HEK293 (cell line): ENCODE measurements at regions not wholly inside any gene's neighbourhood (a gene's known extent, or its start where the extent isn't known, plus 50 kb on each side); places are given as distances from the start of the nearest gene placed in this dataset.

Source experiments
- CTCF ChIA-PET: fragments of 350-600 bp; formaldehyde crosslinking; extraction: SDS; loops from one replicate; lab custom pipeline; 2021; ENCODE audit warnings: antibody characterized with exemption; lab: Yijun Ruan, JAX
- POLR2A ChIA-PET: fragments of 300-600 bp; formaldehyde crosslinking; extraction: SDS; loops from one replicate; lab custom pipeline; 2020; ENCODE audit warnings: antibody characterized with exemption, inconsistent platforms; lab: Yijun Ruan, JAX
- H3K27ac ChIP-seq: fragments of 200-500 bp; sonication (Bioruptor generic); 2 replicates; pipeline ENCODE4 v1.5.1; 2014; ENCODE audit warnings: low read depth, low read length, control low read depth, inconsistent platforms; ENCODE audit errors: extremely low read depth
- H3K36me3 ChIP-seq, 2 experiments: fragments of 200-500 bp in 1 of 2; sonication (Bioruptor generic) in 1 of 2; 1 replicate in 1 of 2; 2 replicates in 1 of 2; pipeline ENCODE4 v1.5.1; 2014 to 2017; ENCODE audit warnings: inconsistent platforms in 2 of 2, low read length in 2 of 2; ENCODE audit not compliant: control insufficient read depth in 2 of 2, insufficient read depth in 1 of 2
- H3K4me1 ChIP-seq: fragments of 200-500 bp; sonication (Bioruptor generic); 2 replicates; pipeline ENCODE4 v1.5.1; 2014; ENCODE audit warnings: mild to moderate bottlenecking, low read length, inconsistent platforms; ENCODE audit not compliant: control insufficient read depth, insufficient read depth
- H3K4me3 ChIP-seq: 2 replicates; pipeline ENCODE4 v1.5.1; 2011; ENCODE audit warnings: low read depth, mild to moderate bottlenecking, control low read depth, low read length, moderate library complexity
- H3K9me3 ChIP-seq: fragments of 200-500 bp; sonication (Bioruptor generic); 2 replicates; pipeline ENCODE4 v1.5.1; 2014; ENCODE audit warnings: low read depth, low read length, inconsistent platforms; ENCODE audit not compliant: control insufficient read depth, insufficient read depth
- KLF1 ChIP-seq: fragments of 450-650 bp; formaldehyde crosslinking; IDR thresholded peaks from 2 replicates; pipeline ENCODE4 v1.5.1; 2016; ENCODE audit warnings: missing biosample characterization, missing genetic modification characterization
- REPIN1 ChIP-seq: fragments of 450-650 bp; formaldehyde crosslinking; IDR thresholded peaks from 2 replicates; pipeline ENCODE4 v1.5.1; 2017; ENCODE audit warnings: missing biosample characterization, missing genetic modification characterization, low read depth
- TRIM28 ChIP-seq: IDR thresholded peaks from 2 replicates; pipeline ENCODE4 v1.6.1; 2011; ENCODE audit warnings: low read length, control low read depth, borderline replicate concordance
- TSHZ1 ChIP-seq: fragments of 450-650 bp; formaldehyde crosslinking; IDR thresholded peaks from 2 replicates; pipeline ENCODE4 v1.5.1; 2016; ENCODE audit warnings: missing biosample characterization, missing genetic modification characterization, borderline replicate concordance
- ZBTB6 ChIP-seq: fragments of 450-650 bp; formaldehyde crosslinking; IDR thresholded peaks from 2 replicates; pipeline ENCODE4 v1.5.1; 2017; ENCODE audit warnings: missing biosample characterization, missing genetic modification characterization
- ZNF132 ChIP-seq: fragments of 450-650 bp; formaldehyde crosslinking; IDR thresholded peaks from 2 replicates; pipeline ENCODE4 v1.5.1; 2017; ENCODE audit warnings: missing biosample characterization, missing genetic modification characterization, borderline replicate concordance
- ZNF148 ChIP-seq: fragments of 450-650 bp; formaldehyde crosslinking; IDR thresholded peaks from 2 replicates; pipeline ENCODE4 v1.5.0; 2017; ENCODE audit warnings: missing biosample characterization, missing genetic modification characterization, borderline replicate concordance
- ZNF157 ChIP-seq: fragments of 450-650 bp; formaldehyde crosslinking; IDR thresholded peaks from 2 replicates; pipeline ENCODE4 v1.5.1; 2016; ENCODE audit warnings: missing biosample characterization, missing genetic modification characterization
- ZNF202 ChIP-seq: fragments of 450-650 bp; formaldehyde crosslinking; IDR thresholded peaks from 2 replicates; pipeline ENCODE4 v1.5.1; 2016; ENCODE audit warnings: missing biosample characterization, missing genetic modification characterization, borderline replicate concordance
- ZNF211 ChIP-seq: fragments of 450-650 bp; formaldehyde crosslinking; IDR thresholded peaks from 2 replicates; pipeline ENCODE4 v1.5.1; 2016; ENCODE audit warnings: low read depth, missing biosample characterization, missing genetic modification characterization
- ZNF350 ChIP-seq: fragments of 450-650 bp; formaldehyde crosslinking; IDR thresholded peaks from 2 replicates; pipeline ENCODE4 v1.5.0; 2017; ENCODE audit warnings: missing biosample characterization, mild to moderate bottlenecking, missing genetic modification characterization
- ZNF394 ChIP-seq: fragments of 450-650 bp; formaldehyde crosslinking; IDR thresholded peaks from 2 replicates; pipeline ENCODE4 v1.5.1; 2016; ENCODE audit warnings: missing biosample characterization, missing genetic modification characterization, mild to moderate bottlenecking, moderate library complexity, borderline replicate concordance
- ZNF449 ChIP-seq: fragments of 450-650 bp; formaldehyde crosslinking; IDR thresholded peaks from 2 replicates; pipeline ENCODE4 v1.5.1; 2017; ENCODE audit warnings: missing biosample characterization, mild to moderate bottlenecking, missing genetic modification characterization, moderate library complexity
- ZNF529 ChIP-seq: fragments of 450-650 bp; formaldehyde crosslinking; IDR thresholded peaks from 2 replicates; pipeline ENCODE4 v1.5.1; 2017; ENCODE audit warnings: missing genetic modification characterization, missing biosample characterization; ENCODE audit not compliant: insufficient replicate concordance
- ZNF621 ChIP-seq: fragments of 450-650 bp; formaldehyde crosslinking; IDR thresholded peaks from 2 replicates; pipeline ENCODE4 v1.5.1; 2017; ENCODE audit warnings: missing biosample characterization, missing genetic modification characterization
- ZNF843 ChIP-seq: fragments of 450-650 bp; formaldehyde crosslinking; IDR thresholded peaks from 2 replicates; pipeline ENCODE4 v1.5.1; 2016; ENCODE audit warnings: missing biosample characterization, missing genetic modification characterization
- TF ChIP-seq, protein P1 (sequence below): fragments of 450-650 bp; IDR thresholded peaks from 2 replicates; pipeline ENCODE4 v1.5.1; 2018; ENCODE audit warnings: missing biosample characterization, mild to moderate bottlenecking, missing genetic modification characterization
- TF ChIP-seq, protein P2 (sequence below): fragments of 450-650 bp; formaldehyde crosslinking; IDR thresholded peaks from 2 replicates; pipeline ENCODE4 v1.5.1; 2016; ENCODE audit warnings: missing biosample characterization, missing genetic modification characterization
- TF ChIP-seq, protein P3 (sequence below): fragments of 450-650 bp; formaldehyde crosslinking; IDR thresholded peaks from 2 replicates; pipeline ENCODE4 v1.5.1; 2017; ENCODE audit warnings: missing biosample characterization, missing genetic modification characterization
- TF ChIP-seq, protein P4 (sequence below): fragments of 450-650 bp; formaldehyde crosslinking; IDR thresholded peaks from 2 replicates; pipeline ENCODE4 v1.5.1; 2016; ENCODE audit warnings: missing biosample characterization, missing genetic modification characterization

GRCh38 chr3:144084929-144085328 is 113.3 kb downstream of the DIPK2A start:
- Histone ChIP-seq H3K4me3 (no peak overlapping the region), H3K9me3 (no peaks in the 10 kb centered on the region), H3K36me3 (no peaks in the 10 kb centered on the region), H3K4me1 (no peaks in the 10 kb centered on the region), H3K27ac (no peak overlapping the region)
- TF ChIP-seq REPIN1 (tag by site-specific recombination) (no peak), ZNF529 (tag by site-specific recombination) (no peak), ZNF202 (no peak), TSHZ1 (tag by site-specific recombination) (no peak), TRIM28 (no peak), ZNF350 (tag by site-specific recombination) (no peak), ZBTB6 (no peak), ZNF621 (tag by site-specific recombination) (no peak), ZNF449 (tag by site-specific recombination) (no peak), KLF1 (tag by site-specific recombination) (no peak), ZNF132 (tag by site-specific recombination) (no peak), ZNF843 (tag by site-specific recombination) (no peak), ZNF148 (tag by site-specific recombination) (no peak), ZNF394 (tag by site-specific recombination) (no peak), ZNF211 (no peak), ZNF157 (tag by site-specific recombination) (no peak)
- TF ChIP-seq, protein P1, sequence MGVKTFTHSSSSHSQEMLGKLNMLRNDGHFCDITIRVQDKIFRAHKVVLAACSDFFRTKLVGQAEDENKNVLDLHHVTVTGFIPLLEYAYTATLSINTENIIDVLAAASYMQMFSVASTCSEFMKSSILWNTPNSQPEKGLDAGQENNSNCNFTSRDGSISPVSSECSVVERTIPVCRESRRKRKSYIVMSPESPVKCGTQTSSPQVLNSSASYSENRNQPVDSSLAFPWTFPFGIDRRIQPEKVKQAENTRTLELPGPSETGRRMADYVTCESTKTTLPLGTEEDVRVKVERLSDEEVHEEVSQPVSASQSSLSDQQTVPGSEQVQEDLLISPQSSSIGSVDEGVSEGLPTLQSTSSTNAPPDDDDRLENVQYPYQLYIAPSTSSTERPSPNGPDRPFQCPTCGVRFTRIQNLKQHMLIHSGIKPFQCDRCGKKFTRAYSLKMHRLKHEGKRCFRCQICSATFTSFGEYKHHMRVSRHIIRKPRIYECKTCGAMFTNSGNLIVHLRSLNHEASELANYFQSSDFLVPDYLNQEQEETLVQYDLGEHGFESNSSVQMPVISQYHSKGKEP (tag by site-specific recombination): no peak
- TF ChIP-seq, protein P2, sequence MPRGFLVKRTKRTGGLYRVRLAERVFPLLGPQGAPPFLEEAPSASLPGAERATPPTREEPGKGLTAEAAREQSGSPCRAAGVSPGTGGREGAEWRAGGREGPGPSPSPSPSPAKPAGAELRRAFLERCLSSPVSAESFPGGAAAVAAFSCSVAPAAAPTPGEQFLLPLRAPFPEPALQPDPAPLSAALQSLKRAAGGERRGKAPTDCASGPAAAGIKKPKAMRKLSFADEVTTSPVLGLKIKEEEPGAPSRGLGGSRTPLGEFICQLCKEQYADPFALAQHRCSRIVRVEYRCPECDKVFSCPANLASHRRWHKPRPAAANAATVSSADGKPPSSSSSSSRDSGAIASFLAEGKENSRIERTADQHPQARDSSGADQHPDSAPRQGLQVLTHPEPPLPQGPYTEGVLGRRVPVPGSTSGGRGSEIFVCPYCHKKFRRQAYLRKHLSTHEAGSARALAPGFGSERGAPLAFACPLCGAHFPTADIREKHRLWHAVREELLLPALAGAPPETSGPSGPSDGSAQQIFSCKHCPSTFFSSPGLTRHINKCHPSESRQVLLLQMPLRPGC (tag by site-specific recombination): no peak
- TF ChIP-seq, protein P3, sequence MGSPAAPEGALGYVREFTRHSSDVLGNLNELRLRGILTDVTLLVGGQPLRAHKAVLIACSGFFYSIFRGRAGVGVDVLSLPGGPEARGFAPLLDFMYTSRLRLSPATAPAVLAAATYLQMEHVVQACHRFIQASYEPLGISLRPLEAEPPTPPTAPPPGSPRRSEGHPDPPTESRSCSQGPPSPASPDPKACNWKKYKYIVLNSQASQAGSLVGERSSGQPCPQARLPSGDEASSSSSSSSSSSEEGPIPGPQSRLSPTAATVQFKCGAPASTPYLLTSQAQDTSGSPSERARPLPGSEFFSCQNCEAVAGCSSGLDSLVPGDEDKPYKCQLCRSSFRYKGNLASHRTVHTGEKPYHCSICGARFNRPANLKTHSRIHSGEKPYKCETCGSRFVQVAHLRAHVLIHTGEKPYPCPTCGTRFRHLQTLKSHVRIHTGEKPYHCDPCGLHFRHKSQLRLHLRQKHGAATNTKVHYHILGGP (tag by site-specific recombination): no peak
- TF ChIP-seq, protein P4, sequence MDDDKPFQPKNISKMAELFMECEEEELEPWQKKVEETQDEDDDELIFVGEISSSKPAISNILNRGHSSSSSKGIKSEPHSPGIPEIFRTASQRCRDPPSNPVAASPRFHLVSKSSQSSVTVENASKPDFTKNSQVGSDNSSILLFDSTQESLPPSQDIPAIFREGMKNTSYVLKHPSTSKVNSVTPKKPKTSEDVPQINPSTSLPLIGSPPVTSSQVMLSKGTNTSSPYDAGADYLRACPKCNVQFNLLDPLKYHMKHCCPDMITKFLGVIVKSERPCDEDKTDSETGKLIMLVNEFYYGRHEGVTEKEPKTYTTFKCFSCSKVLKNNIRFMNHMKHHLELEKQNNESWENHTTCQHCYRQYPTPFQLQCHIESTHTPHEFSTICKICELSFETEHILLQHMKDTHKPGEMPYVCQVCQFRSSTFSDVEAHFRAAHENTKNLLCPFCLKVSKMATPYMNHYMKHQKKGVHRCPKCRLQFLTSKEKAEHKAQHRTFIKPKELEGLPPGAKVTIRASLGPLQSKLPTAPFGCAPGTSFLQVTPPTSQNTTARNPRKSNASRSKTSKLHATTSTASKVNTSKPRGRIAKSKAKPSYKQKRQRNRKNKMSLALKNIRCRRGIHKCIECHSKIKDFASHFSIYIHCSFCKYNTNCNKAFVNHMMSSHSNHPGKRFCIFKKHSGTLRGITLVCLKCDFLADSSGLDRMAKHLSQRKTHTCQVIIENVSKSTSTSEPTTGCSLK (tag by site-specific recombination): no peak
- ChIA-PET POLR2A (interaction anchor here (1.3 kb wide), 1 partner anchor 113 kb away, joined by 3 read pairs; the partner anchor contains the start of gene DIPK2A), CTCF (no interaction called here)
